Neutrophil (primary cell): ENCODE measurements at regions not wholly inside any gene's neighbourhood (a gene's known extent, or its start where the extent isn't known, plus 50 kb on each side); places are given as distances from the start of the nearest gene placed in this dataset.

Experiments used
- H3K27ac ChIP-seq: fragments of 200-600 bp; sonication (generic); 2 replicates; pipeline ENCODE4 v1.5.1; 2016; ENCODE audit warnings: mild to moderate bottlenecking, moderate library complexity
- H3K27me3 ChIP-seq: fragments of 200-600 bp; sonication (generic); 2 replicates; pipeline ENCODE4 v1.6.0; 2016; ENCODE audit warnings: mild to moderate bottlenecking
- H3K36me3 ChIP-seq: fragments of 200-600 bp; sonication (generic); 2 replicates; pipeline ENCODE4 v1.5.1; 2017
- H3K4me1 ChIP-seq, 2 experiments: fragments of 200-600 bp in 1 of 2; sonication (generic) in 1 of 2; 1 replicate in 1 of 2; 2 replicates in 1 of 2; pipeline versions ENCODE4 v1.5.1 to v1.6.1; 2013 to 2016; ENCODE audit warnings: low read depth in 1 of 2, low read length in 1 of 2, mild to moderate bottlenecking in 1 of 2, moderate library complexity in 1 of 2; ENCODE audit not compliant: control insufficient read depth in 1 of 2, insufficient read depth in 1 of 2
- H3K4me3 ChIP-seq, 2 experiments: fragments of 200-600 bp in 1 of 2; sonication (generic) in 1 of 2; 1 replicate in 1 of 2; 2 replicates in 1 of 2; pipeline ENCODE4 v1.5.1; 2013 to 2016; ENCODE audit warnings: low read depth in 1 of 2, low read length in 1 of 2, mild to moderate bottlenecking in 1 of 2, moderate library complexity in 1 of 2
- H3K9me3 ChIP-seq: fragments of 200-600 bp; sonication (generic); 2 replicates; pipeline ENCODE4 v1.5.1; 2016
- CTCF ChIP-seq: fragments of 200-600 bp; sonication (generic); IDR thresholded peaks from 2 replicates; pipeline ENCODE4 v1.5.1; 2016; ENCODE audit warnings: antibody characterized with exemption

- no peak overlapping the region for H3K4me3 ChIP-seq
- no peaks in the 10 kb centered on the region for H3K27me3 ChIP-seq
- no peak for TF ChIP-seq CTCF
- H3K4me1 ChIP-seq: no peaks in the 10 kb centered on the region
- no peak overlapping the region for H3K27ac ChIP-seq
- H3K9me3 ChIP-seq: no peaks in the 10 kb centered on the region
- no peaks in the 10 kb centered on the region for H3K36me3 ChIP-seq
These were observed 255.0 kb downstream of the TRIB2 start for GRCh38 chr2:12971581-12972365.

DNA sequence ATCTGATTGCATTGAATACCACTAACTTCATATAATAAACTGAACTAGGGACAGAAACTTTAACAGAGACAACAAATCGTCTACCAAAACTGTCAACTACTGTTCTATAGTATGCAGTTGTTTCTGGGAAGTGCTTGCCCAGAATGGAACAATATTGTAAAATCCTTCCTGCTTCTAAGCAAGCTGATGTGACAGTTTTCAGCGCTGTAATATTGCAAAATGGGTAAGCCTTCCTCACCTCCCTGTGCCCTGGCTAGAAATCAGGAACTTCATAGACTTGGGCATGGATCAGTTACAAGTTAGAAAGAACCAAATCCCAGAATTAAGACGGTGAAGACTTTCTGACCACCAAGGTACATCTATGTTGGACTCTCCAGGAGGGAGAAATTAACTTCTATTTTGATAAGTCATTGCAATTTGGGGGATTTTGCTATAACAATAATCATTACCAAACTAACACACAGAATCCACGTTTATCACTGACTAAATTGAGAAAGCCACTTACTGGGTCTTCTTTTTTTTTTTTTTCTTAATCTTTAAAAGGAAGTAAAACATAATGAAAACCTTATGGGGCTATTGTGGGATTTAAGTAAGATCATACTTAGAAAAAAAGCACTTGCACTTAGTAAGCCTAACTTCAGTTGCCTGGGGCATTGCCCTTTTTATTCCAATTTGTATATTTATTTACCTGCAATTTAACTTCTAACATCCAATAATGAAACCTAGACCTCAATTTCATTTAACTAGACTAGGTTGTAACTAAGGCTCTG is 261.5 kb downstream of the TRIB2 start:
- Histone ChIP-seq H3K27me3 (no peaks in the 10 kb centered on the region), H3K4me1 (peaks cover 6 to 7% of the 10 kb centered on the region in 2 experiments), H3K36me3 (no peaks in the 10 kb centered on the region), H3K27ac (no peak overlapping the region), H3K4me3 (no peak overlapping the region), H3K9me3 (no peaks in the 10 kb centered on the region)
- TF ChIP-seq CTCF: no peak

- H3K4me1 ChIP-seq: peaks cover 6 to 7% of the 10 kb centered on the region in 2 experiments
- H3K4me3 ChIP-seq: no peak overlapping the region
- H3K27ac ChIP-seq: no peak overlapping the region
- H3K27me3 ChIP-seq: no peaks in the 10 kb centered on the region
- no peaks in the 10 kb centered on the region for H3K9me3 ChIP-seq
- TF ChIP-seq CTCF: no peak
- no peaks in the 10 kb centered on the region for H3K36me3 ChIP-seq
These were observed 262.3 kb downstream of the TRIB2 start for GRCh38 chr2:12979066-12979465.

- no peaks in the 10 kb centered on the region for H3K27me3 ChIP-seq
- peaks cover 6 to 7% of the 10 kb centered on the region in 2 experiments for H3K4me1 ChIP-seq
- no peaks in the 10 kb centered on the region for H3K36me3 ChIP-seq
- no peaks in the 10 kb centered on the region for H3K9me3 ChIP-seq
- H3K27ac ChIP-seq: no peak overlapping the region
- H3K4me3 ChIP-seq: no peak overlapping the region
- no peak for TF ChIP-seq CTCF
These were observed 264.1 kb downstream of the TRIB2 start for GRCh38 chr2:12980817-12981216.

GRCh38 chr2:12982149-12982584 is 265.4 kb downstream of the TRIB2 start:
- Histone ChIP-seq H3K4me3 (no peak overlapping the region), H3K9me3 (no peaks in the 10 kb centered on the region), H3K27ac (no peak overlapping the region), H3K4me1 (peaks cover 6 to 7% of the 10 kb centered on the region in 2 experiments), H3K36me3 (no peaks in the 10 kb centered on the region), H3K27me3 (no peaks in the 10 kb centered on the region)
- TF ChIP-seq CTCF: no peak
